ENCODE measurements at regions not wholly inside any gene's neighbourhood (a gene's known extent, or its start where the extent isn't known, plus 50 kb on each side); places are given as distances from the start of the nearest gene placed in this dataset.
"Not testable (repeated sequence)": the region's sequence is repeated elsewhere in the genome, so short reads cannot be mapped to it uniquely, and the experiment has no call there.

DNA sequence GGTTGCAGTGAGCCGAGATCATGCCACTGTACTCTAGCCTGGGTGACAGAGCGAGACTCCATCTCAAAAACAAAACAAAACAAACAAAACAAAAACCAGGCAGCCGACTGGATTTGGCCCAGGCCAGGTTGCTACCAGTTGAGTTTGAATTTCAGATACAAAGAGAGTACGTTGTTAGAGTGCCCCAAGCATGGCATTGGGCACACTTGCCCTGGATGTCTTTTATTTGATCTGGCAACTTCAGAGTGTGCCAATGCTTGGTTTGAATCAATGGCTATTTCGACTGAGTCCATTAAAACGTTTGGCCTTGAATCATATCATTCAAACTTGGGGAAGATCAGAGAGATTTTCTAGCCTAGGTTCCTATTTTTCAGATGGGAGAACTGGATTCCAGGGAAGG, 213.4 kb upstream of the SHH start:
- no peak for DNase-seq (ENCODE audit: low spot score)
- in situ Hi-C loops (cut with HindIII; ENCODE audit: low sequenced_read_pairs) = no loop called here

DNA sequence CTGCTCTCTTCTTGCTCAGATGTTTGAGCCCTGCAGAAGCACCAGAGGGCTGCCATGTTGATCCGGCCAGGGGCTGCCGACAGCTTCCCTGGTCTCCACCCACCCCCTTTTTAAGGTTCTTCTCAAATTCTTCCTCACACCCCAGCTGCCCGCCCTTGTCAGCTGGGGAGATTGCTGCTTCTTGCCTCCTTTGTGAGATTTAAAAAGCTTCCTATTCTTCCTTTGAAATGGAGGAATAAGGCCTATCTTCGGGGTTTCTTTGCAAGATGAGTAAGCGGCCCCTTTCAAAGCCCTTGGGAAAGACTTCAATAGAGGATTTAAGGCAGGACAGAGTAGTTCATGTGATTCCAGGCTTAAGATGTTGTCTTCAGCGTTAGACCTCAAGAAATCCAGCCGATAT, 211.9 kb upstream of the SHH start:
- no peak for DNase-seq (ENCODE audit: low spot score)
- in situ Hi-C loops (cut with HindIII; ENCODE audit: low sequenced_read_pairs) = no loop called here

DNA sequence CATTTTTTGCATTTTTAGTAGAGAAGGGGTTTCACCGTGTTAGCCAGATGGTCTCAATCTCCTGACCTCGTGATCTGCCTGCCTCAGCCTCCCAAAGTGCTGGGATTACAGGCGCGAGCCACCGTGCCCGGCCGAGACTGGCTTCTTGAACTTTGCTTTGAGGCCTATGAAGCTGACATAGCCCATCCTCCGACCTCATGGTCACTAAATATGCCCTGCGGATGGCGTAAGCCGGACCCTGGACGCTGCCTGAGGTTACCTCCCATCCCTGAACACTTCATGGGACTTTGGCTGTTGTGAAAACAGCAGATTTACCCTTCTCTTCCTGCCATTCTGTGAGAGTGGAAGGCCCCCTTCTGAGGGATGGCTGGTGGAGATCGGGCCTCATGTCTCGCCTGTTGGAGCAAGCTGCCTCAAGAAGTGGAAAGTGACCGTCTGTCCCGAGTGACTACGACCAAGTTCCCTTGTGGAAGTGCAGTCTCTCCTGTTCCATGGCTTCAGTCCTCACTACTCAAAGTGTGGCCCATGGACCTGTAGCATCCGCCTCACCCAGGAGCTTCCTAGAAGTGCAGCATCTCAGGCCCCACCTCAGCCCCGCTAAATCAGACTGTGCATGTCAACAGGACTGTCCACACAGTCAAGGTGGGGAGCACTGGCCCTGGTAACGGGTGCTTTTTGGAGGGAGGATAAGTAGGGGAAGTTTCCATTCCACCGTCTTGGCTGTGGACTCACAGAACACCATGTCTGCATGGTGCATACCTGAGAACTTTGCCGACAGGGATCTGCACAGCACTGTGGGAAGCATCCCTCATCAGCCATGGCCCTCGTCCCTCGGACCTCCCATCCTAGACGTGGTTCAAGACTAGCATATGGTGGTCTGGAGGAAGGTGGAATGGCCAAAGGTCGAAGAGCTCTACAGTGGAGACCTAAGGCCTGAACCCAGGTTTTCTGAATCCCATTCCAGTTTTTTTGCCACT, 210.5 kb upstream of the SHH start:
- in situ Hi-C loops (cut with HindIII; ENCODE audit: low sequenced_read_pairs) = no loop called here
- no peak for DNase-seq (ENCODE audit: low spot score)

DNA sequence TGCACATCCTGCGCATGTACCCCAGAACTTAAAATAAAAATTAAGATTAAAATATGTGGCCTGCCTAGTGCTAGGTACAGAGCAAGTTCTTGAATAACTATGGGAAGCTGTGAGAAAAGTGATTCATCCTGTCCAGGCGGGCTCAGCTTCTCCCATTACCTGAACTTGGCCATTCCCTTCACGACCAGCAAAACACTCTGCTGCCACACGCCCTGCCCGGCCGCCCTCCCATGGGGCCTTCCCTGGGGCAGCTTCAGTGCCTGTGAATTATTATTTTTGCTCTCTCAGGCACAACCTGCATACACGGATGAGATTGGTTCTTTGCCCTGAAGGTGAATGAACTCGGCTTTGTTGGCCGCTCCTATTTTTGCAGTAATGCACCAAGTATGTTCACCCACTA, 209.2 kb upstream of the SHH start:
- in situ Hi-C loops (cut with HindIII; ENCODE audit: low sequenced_read_pairs) = no loop called here
- DNase-seq (ENCODE audit: low spot score) = no peak

DNA sequence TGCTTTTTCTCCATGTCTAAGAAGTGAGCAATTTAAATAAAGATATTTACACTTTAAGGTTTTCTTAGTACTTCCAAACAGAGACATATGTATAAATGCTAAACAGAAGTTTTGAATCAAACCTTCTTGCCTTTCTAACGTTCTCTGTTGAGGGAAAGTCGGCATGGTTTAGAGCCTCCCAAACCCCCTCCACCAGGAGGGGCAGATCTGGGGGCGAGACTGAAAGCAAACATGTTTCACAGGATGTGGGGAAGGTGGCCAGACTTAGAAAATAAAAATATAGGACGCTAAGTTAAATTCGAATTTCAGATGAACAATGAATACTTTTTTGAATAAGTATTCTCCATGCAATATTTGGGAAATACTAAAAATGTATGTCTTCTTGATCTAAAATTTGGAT, 208.3 kb upstream of the SHH start:
- in situ Hi-C loops (cut with HindIII; ENCODE audit: low sequenced_read_pairs) = no loop called here
- no peak for DNase-seq (ENCODE audit: low spot score)

DNA sequence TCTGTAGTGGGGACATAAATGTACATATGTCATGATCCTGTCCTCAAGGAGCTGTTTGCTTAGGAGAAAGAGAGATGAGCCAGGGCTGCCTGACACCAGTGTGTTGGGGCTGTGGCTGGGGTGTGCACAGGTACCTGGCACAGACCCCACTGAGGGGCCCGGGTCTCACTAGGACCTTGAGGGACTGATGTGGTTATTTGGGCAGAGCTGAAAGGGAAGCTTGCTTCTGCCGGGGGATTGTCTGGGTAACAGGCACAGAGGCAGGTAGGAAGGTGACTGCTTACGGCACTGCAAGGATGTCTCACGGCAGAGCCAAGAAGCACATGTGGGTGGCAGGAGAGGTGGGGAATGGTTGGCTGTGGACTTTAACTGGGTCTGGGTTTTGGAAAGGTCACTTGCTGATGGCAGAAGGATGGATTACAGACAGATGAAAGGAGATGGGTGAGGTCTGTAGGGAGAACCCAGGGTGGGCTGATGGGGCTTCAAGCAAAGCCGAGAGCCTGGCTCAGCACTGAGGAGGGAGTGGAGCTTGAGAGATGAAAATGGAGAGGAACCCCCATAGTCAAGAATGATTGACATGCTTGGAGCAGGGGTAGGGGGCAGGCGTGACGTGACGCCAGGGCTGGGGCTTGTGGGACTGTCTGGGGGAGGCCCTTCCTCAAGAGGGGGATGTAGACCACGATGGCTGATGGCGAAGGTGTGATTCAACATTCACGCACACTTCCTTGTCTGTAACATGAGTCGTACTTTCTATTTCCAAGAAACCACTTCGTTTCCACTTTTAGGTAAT, 207.7 kb upstream of the SHH start:
- in situ Hi-C loops (cut with HindIII; ENCODE audit: low sequenced_read_pairs) = no loop called here
- no peak for DNase-seq (ENCODE audit: low spot score)

DNA sequence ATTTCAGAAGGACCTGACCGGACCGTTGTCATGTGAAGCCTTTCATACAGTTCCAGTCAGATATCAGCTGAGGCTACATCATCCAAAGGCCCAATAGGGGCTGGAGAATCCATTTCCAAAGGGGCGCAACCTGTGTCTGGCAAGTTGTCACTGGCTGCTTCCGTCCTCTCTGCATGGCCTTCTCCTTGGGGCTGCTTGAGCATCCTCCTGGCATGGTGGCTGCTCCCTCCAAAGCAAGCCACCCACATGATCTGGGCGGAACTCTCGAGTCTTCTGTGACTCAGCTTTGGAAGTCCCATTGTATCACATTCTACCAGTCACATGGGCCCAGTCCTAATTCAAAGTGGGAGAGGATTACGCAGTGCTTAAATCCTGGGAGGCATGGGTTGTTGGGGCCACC, 207.0 kb upstream of the SHH start:
- in situ Hi-C loops (cut with HindIII; ENCODE audit: low sequenced_read_pairs) = no loop called here

DNA sequence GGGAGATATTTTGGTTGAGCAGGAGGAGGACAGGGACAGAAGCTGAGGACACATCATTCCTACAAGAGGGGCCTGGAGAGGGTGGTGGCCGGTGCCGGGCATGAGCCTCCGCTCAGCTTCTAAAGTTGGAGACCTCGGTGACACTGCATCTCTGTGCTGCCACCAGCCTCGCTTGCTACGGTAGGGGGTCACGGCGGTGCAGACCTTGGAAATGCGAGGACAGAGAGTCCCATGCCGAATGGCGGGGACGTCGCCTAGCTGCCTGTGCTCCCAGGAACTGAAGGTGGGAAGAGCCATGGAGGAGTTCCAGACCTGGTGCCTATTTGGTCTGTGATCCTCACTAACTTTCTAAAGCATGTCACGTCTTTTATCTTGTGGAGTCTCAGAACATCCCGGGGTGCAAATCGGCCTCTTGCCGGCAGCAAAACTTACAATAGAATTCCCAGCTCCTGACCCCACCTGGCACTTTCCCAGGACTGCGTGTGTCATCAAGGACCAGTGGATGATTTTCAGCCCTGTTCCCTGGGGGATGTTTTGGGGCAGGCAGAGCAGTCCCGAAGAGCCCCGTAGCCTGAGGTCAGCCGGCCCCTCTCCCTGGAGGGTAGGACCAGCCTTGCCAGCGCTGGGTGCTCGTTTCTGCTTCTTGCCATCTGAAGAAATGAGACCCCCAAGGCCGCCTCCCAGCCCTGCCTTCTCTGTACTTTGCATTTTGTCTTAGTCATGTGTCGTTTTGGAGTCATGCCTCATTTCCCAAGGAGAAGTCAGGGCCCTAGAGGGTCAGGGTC, 205.8 kb upstream of the SHH start:
- no peak for DNase-seq (ENCODE audit: low spot score)
- in situ Hi-C loops (cut with HindIII; ENCODE audit: low sequenced_read_pairs) = no loop called here

More for the DNA sequence above, 207.0 kb upstream of the SHH start:
- no peak for DNase-seq (ENCODE audit: low spot score)

DNA sequence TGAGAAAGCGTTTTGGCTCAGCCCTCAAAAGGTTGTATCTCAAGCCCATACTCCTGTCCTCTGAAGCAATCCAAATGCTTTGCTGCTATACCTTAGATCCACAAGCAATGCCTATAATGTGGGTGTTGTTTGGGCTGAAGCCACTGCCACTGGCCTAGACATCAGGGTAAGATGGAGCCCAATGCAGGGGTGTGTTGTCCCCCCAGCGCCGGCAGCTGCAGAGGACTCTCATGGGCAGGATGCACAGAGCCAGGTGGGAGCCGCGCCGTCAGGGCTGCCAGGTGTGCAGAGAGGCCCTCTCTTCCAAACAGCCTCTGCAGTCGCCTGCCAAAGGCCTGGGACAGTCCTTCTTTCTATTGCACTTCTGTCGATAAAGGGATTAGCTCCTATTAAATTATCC, 205.2 kb upstream of the SHH start:
- in situ Hi-C loops (cut with HindIII; ENCODE audit: low sequenced_read_pairs) = no loop called here

DNA sequence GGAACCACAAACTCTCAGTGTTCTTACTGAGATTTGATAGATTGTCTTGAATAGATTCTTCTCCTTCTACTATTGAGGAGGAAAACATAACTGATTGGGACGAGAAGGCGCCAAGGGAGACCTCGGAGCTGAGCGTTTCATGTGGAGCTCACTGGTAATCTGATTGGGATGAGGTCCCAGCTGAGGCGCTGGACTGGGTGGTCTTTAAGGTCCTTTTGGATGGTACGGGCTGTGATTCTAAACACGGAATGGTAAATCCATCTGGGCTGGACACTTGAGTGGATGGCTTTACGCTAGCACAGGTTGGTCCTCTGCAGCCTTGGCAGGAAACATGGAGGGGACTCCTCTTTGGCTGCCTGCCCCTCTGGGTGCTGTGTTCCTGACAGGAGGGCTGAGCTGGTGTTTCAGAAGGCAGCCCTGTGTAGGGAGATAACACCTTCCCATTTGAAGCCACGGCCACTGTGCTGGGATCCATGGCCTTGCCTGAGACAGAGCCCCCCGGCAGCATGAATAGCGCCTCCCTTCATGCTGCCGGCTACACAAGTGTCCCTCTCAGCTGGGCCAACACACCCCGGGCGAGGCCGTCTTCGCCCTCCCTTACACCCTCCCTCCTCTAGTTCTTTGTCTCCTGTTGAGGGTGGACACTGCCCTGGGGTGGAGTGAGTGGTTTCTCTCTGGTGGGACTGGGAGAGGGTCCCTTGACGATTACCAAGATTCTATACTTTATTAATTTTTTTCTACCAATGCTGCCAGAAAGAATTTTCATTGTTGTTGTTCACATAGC, 203.2 kb upstream of the SHH start:
- no peak for DNase-seq (ENCODE audit: low spot score)
- in situ Hi-C loops (cut with HindIII; ENCODE audit: low sequenced_read_pairs) = no loop called here

More for the DNA sequence above, 205.2 kb upstream of the SHH start:
- no peak for DNase-seq (ENCODE audit: low spot score)

DNA sequence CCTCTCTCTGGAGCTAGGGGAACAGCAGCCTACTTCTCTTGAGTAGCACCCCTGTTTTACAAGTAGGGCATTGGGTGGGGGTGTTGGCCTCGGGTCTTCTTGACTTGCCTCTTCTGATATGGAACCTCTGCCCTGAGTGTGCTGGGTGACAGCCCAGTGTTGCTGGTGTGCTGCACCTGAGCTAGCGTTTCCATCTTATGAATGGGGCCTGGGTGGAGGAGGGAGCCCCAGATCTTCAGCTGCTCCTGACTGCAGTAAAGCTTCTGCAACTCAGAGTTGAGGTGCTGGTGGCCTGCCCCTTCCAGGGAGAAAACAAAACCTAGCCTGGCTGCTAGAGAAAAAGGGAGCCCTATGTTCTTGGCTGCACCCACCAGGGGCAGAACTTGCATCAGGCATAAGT, 202.5 kb upstream of the SHH start:
- no peak for DNase-seq (ENCODE audit: low spot score)
- in situ Hi-C loops (cut with HindIII; ENCODE audit: low sequenced_read_pairs) = no loop called here

DNA sequence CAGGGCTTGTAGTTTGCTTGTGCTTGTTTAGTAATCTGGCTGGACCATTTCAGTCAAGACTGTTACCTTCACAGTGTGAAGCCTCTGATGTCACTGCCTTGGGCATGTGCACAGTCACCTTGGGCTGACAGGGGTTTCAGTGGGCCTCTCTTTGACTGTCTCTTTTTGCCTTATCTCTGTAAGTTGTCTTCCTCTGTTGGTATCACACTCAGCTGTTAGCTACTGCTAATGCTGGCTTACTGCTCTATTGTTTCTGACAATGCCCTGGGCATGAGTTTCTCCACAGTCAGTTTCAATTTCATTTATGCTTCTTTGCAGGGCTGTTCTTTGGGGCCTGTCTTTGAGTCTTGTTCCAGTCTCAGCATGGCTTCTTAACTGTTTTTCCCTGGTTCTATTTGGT, 201.9 kb upstream of the SHH start:
- in situ Hi-C loops (cut with HindIII; ENCODE audit: low sequenced_read_pairs) = no loop called here
- no peak for DNase-seq (ENCODE audit: low spot score)

DNA sequence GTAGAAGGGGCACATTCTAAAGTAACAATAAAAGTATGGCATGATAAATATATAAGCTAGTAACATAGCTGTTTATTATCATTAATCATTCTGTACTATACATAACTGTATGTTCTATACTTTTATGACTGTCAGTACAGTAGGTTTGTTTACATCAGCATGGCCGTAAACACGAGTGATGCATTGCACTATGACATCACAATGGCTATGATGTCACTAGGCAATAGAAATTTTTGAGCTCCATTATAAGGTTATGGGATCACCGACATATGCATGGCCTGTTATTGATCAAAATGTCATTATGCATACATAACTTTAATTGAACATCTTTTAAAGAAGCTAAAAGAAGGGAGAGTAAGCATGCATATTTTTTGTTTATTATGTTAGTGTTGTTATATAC, 200.1 kb upstream of the SHH start:
- DNase-seq (ENCODE audit: low spot score) = no peak
- in situ Hi-C loops (cut with HindIII; ENCODE audit: low sequenced_read_pairs) = no loop called here

DNA sequence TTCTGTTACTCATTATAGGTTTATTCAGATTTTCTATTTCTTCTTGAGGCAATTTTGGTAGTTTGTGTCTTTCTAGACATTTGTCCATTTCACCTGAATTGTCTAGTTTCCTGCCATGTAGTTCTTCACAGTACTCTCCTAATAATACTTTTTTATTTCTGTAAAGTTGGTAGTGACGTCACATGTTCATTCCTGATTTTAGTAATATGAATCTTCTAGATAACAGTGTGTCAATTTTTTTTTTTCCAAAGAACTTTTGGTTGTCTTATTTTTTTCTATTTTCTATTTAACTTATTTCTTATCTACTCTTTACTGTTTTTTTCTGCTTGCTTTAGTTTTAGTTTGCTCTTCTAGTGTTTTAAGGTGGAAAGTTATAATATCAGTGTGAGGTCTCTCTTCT, 197.3 kb upstream of the SHH start:
- DNase-seq (ENCODE audit: low spot score) = no peak
- in situ Hi-C loops (cut with HindIII; ENCODE audit: low sequenced_read_pairs) = no loop called here

DNA sequence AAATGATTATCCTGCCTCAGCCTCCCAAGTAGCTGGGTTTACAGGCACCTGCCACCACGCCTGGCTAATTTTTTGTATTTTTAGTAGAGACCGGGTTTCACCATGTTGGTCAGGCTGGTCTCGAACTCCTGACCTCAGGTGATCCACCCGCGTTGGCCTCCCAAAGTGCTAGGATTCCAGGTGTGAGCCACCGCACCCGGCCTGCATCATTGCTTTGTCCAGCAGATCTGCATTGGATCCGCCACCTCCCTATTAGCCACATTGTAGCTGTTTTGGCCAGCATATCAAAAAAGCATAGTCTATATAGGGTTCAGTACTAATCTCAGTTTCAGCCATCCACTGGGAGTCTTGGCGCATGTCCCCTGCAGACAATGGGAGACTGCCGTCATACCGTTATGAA, 194.6 kb upstream of the SHH start:
- in situ Hi-C loops (cut with HindIII; ENCODE audit: low sequenced_read_pairs); DNase-seq (ENCODE audit: low spot score): not testable (repeated sequence)

DNA sequence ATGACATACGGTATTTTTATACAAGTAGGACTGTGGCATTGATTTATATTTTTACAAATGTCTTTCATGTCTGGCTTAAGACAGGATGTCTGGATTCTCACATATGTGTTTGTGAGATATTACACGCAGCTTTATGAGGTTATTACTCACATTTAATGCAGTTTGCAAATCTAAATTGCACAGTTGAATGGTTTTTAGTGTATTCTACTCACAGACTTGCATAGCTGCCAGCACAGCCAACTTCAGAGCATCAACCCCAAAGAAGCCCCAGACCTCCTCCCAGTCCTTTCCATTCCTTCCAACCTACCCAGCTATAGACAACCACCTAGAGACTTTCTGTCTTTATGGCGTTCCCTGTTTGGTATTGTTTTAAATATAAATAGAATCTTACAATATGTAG, 193.8 kb upstream of the SHH start:
- in situ Hi-C loops (cut with HindIII; ENCODE audit: low sequenced_read_pairs) = no loop called here
- no peak for DNase-seq (ENCODE audit: low spot score)

DNA sequence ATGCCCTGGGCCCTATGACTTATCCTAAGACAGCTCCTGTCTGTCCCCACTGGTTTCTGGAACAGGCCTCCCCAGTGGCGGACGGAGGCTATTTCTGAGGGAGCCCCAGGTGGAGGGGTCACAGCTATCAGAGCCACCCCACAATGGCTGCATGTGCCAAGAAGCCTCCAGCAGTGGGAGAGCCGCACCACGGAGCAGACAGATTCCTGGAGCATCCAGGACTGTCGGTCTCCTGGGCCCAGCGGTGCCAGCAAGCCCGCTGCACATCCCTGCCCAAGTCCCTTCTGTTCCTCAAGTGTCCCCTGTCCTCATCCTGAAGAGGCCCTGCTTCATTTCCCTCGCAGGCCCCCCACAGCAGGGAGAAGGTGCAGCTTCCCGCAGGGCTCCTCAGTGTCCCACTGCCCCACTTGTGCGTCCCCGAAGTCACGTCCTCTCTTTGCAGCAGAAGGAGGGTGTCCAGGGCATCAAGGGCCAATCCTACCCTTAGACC, 193.0 kb upstream of the SHH start:
- in situ Hi-C loops (cut with HindIII; ENCODE audit: low sequenced_read_pairs) = no loop called here
- no peak for DNase-seq (ENCODE audit: low spot score)

DNA sequence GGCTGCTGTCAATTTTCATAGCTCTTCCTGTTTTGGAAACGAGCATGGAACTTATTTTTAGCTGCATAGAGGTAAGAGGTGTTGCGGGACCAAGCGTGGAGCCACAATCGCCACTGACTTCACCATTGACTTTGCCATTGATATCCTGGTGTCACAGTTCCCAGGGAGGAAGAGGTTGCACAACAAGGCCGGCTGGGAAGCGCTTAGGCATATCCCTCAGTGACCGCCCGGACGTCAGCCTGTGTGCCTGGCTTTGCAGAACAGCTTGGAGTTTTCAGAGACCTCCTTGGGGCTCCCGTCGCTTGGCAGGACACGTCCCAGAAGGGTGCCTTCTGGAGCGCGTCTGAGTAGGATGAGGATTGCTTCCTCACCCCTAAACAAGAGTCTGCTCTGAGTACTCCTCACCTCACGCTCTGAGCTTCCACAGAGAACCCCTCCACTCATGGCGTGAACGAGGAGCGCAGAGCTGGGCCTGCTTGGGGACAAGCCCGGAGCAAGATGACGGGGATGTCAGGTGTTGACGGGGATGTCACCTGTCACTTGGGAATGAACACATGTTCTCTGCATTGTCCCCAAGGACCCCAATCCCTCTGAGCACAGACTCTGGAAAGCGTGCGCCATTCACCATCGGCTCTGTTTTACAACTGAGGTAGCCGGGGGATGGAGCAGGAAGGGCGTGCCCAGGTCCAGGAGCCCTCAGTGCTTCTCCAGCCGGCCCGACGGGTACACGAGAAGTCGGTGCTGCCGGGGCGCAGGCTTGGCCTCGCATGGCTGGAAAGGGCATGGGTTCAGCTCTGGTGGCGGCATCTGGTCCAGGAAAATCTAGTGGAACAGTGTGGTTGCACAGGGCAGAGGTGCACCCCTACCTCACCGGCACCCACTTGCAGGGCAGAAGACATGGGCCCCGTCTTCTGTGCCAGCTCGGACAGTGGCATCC, 192.3 kb upstream of the SHH start:
- in situ Hi-C loops (cut with HindIII; ENCODE audit: low sequenced_read_pairs) = no loop called here
- DNase-seq (ENCODE audit: low spot score) = no peak
